ENCODE measurements at regions not wholly inside any gene's neighbourhood (a gene's known extent, or its start where the extent isn't known, plus 50 kb on each side); places are given as distances from the start of the nearest gene placed in this dataset.

GRCh38 chr1:243996223-243996622 is 54.9 kb upstream of the ZBTB18 start:
- Mint-ChIP-seq H3K4me1 (ENCODE audit: low read depth) (no peaks in the 10 kb centered on the region), H3K36me3 (no peaks in the 10 kb centered on the region), H3K9me3 (ENCODE audit: low read depth) (no peaks in the 10 kb centered on the region), H3K27me3 (no peaks in the 10 kb centered on the region), H3K27ac (no peak overlapping the region), H3K4me3 (no peak overlapping the region)

GRCh38 chr1:243991650-243992049 is 59.4 kb upstream of the ZBTB18 start:
- no peaks in the 10 kb centered on the region for H3K4me1 Mint-ChIP-seq (ENCODE audit: low read depth)
- no peaks in the 10 kb centered on the region for H3K9me3 Mint-ChIP-seq (ENCODE audit: low read depth)
- peaks cover 4% of the 10 kb centered on the region for H3K36me3 Mint-ChIP-seq
- H3K4me3 Mint-ChIP-seq, result no peak overlapping the region
- no peaks in the 10 kb centered on the region for H3K27me3 Mint-ChIP-seq
- H3K27ac Mint-ChIP-seq, result no peak overlapping the region

- H3K27ac Mint-ChIP-seq, result no peak overlapping the region
- no peak overlapping the region for H3K4me3 Mint-ChIP-seq
- no peaks in the 10 kb centered on the region for H3K36me3 Mint-ChIP-seq
- H3K9me3 Mint-ChIP-seq (ENCODE audit: low read depth), result no peaks in the 10 kb centered on the region
- no peaks in the 10 kb centered on the region for H3K27me3 Mint-ChIP-seq
- H3K4me1 Mint-ChIP-seq (ENCODE audit: low read depth), result no peaks in the 10 kb centered on the region
Measured at GRCh38 chr1:243984788-243985187, 66.3 kb upstream of the ZBTB18 start.

GRCh38 chr1:243982447-243983018 is 68.5 kb upstream of the ZBTB18 start:
- H3K4me3 Mint-ChIP-seq, result no peak overlapping the region
- no peaks in the 10 kb centered on the region for H3K4me1 Mint-ChIP-seq (ENCODE audit: low read depth)
- no peak overlapping the region for H3K27ac Mint-ChIP-seq
- H3K9me3 Mint-ChIP-seq (ENCODE audit: low read depth), result no peaks in the 10 kb centered on the region
- H3K36me3 Mint-ChIP-seq, result no peaks in the 10 kb centered on the region
- H3K27me3 Mint-ChIP-seq, result no peaks in the 10 kb centered on the region

- no peak overlapping the region for H3K4me3 Mint-ChIP-seq
Measured at GRCh38 chr1:243980471-243980870, 70.6 kb upstream of the ZBTB18 start.

GRCh38 chr1:243980071-243980470 is 71.0 kb upstream of the ZBTB18 start:
- H3K27me3 Mint-ChIP-seq, result no peaks in the 10 kb centered on the region

More at GRCh38 chr1:243980471-243980870, 70.6 kb upstream of the ZBTB18 start:
- H3K27ac Mint-ChIP-seq, result no peak overlapping the region
- H3K36me3 Mint-ChIP-seq, result no peaks in the 10 kb centered on the region
- no peaks in the 10 kb centered on the region for H3K4me1 Mint-ChIP-seq (ENCODE audit: low read depth)
- H3K27me3 Mint-ChIP-seq, result no peaks in the 10 kb centered on the region
- H3K9me3 Mint-ChIP-seq (ENCODE audit: low read depth), result no peaks in the 10 kb centered on the region

GRCh38 chr1:243979396-243979795 is 71.7 kb upstream of the ZBTB18 start:
- no peak overlapping the region for H3K27ac Mint-ChIP-seq
- H3K36me3 Mint-ChIP-seq, result no peaks in the 10 kb centered on the region
- no peak overlapping the region for H3K4me3 Mint-ChIP-seq
- H3K9me3 Mint-ChIP-seq (ENCODE audit: low read depth), result no peaks in the 10 kb centered on the region
- no peaks in the 10 kb centered on the region for H3K4me1 Mint-ChIP-seq (ENCODE audit: low read depth)
- no peaks in the 10 kb centered on the region for H3K27me3 Mint-ChIP-seq

More at GRCh38 chr1:243980071-243980470, 71.0 kb upstream of the ZBTB18 start:
- Mint-ChIP-seq H3K4me1 (ENCODE audit: low read depth) (no peaks in the 10 kb centered on the region), H3K36me3 (no peaks in the 10 kb centered on the region), H3K9me3 (ENCODE audit: low read depth) (no peaks in the 10 kb centered on the region), H3K4me3 (no peak overlapping the region), H3K27ac (no peak overlapping the region)

- Mint-ChIP-seq H3K36me3 (no peaks in the 10 kb centered on the region), H3K27me3 (no peaks in the 10 kb centered on the region), H3K4me1 (ENCODE audit: low read depth) (no peaks in the 10 kb centered on the region), H3K9me3 (ENCODE audit: low read depth) (no peaks in the 10 kb centered on the region), H3K4me3 (no peak overlapping the region), H3K27ac (no peak overlapping the region)
Measured at GRCh38 chr1:243977094-243977493, 74.0 kb upstream of the ZBTB18 start.

GRCh38 chr1:243974451-243975292 is 76.4 kb upstream of the ZBTB18 start:
- H3K9me3 Mint-ChIP-seq (ENCODE audit: low read depth), result no peaks in the 10 kb centered on the region
- H3K27me3 Mint-ChIP-seq, result no peaks in the 10 kb centered on the region
- H3K27ac Mint-ChIP-seq, result no peak overlapping the region
- H3K4me3 Mint-ChIP-seq, result no peak overlapping the region
- no peaks in the 10 kb centered on the region for H3K4me1 Mint-ChIP-seq (ENCODE audit: low read depth)
- no peaks in the 10 kb centered on the region for H3K36me3 Mint-ChIP-seq

- Mint-ChIP-seq H3K9me3 (ENCODE audit: low read depth) (no peaks in the 10 kb centered on the region), H3K4me1 (ENCODE audit: low read depth) (no peaks in the 10 kb centered on the region), H3K27me3 (no peaks in the 10 kb centered on the region)
Measured at GRCh38 chr1:243973169-243973568, 77.9 kb upstream of the ZBTB18 start.

GRCh38 chr1:243970077-243970476 is 81.0 kb upstream of the ZBTB18 start:
- Mint-ChIP-seq H3K27me3 (no peaks in the 10 kb centered on the region), H3K4me3 (no peak overlapping the region), H3K9me3 (ENCODE audit: low read depth) (no peaks in the 10 kb centered on the region)

More at GRCh38 chr1:243973169-243973568, 77.9 kb upstream of the ZBTB18 start:
- H3K36me3 Mint-ChIP-seq, result no peaks in the 10 kb centered on the region
- no peak overlapping the region for H3K27ac Mint-ChIP-seq
- no peak overlapping the region for H3K4me3 Mint-ChIP-seq

GRCh38 chr1:243968413-243968812 is 82.7 kb upstream of the ZBTB18 start:
- no peaks in the 10 kb centered on the region for H3K36me3 Mint-ChIP-seq
- H3K9me3 Mint-ChIP-seq (ENCODE audit: low read depth), result no peaks in the 10 kb centered on the region
- H3K27ac Mint-ChIP-seq, result no peak overlapping the region
- no peaks in the 10 kb centered on the region for H3K4me1 Mint-ChIP-seq (ENCODE audit: low read depth)
- H3K4me3 Mint-ChIP-seq, result no peak overlapping the region
- no peaks in the 10 kb centered on the region for H3K27me3 Mint-ChIP-seq

More at GRCh38 chr1:243970077-243970476, 81.0 kb upstream of the ZBTB18 start:
- Mint-ChIP-seq H3K27ac (no peak overlapping the region), H3K36me3 (no peaks in the 10 kb centered on the region), H3K4me1 (ENCODE audit: low read depth) (no peaks in the 10 kb centered on the region)

- no peak overlapping the region for H3K27ac Mint-ChIP-seq
- H3K4me1 Mint-ChIP-seq (ENCODE audit: low read depth), result no peaks in the 10 kb centered on the region
Measured at GRCh38 chr1:243964915-243965314, 86.2 kb upstream of the ZBTB18 start.

GRCh38 chr1:243963571-243963970 is 87.5 kb upstream of the ZBTB18 start:
- Mint-ChIP-seq H3K27ac (no peak overlapping the region), H3K4me3 (no peak overlapping the region), H3K36me3 (no peaks in the 10 kb centered on the region), H3K27me3 (peaks cover 5% of the 10 kb centered on the region), H3K4me1 (ENCODE audit: low read depth) (no peaks in the 10 kb centered on the region), H3K9me3 (ENCODE audit: low read depth) (no peaks in the 10 kb centered on the region)

More at GRCh38 chr1:243964915-243965314, 86.2 kb upstream of the ZBTB18 start:
- no peak overlapping the region for H3K4me3 Mint-ChIP-seq
- no peaks in the 10 kb centered on the region for H3K27me3 Mint-ChIP-seq
- no peaks in the 10 kb centered on the region for H3K9me3 Mint-ChIP-seq (ENCODE audit: low read depth)
- no peaks in the 10 kb centered on the region for H3K36me3 Mint-ChIP-seq

- H3K27me3 Mint-ChIP-seq, result peaks cover 7% of the 10 kb centered on the region
- no peaks in the 10 kb centered on the region for H3K9me3 Mint-ChIP-seq (ENCODE audit: low read depth)
- H3K36me3 Mint-ChIP-seq, result no peaks in the 10 kb centered on the region
- no peaks in the 10 kb centered on the region for H3K4me1 Mint-ChIP-seq (ENCODE audit: low read depth)
- H3K27ac Mint-ChIP-seq, result no peak overlapping the region
- no peak overlapping the region for H3K4me3 Mint-ChIP-seq
Measured at GRCh38 chr1:243962541-243962940, 88.5 kb upstream of the ZBTB18 start.
